ENCODE measurements at regions not wholly inside any gene's neighbourhood (a gene's known extent, or its start where the extent isn't known, plus 50 kb on each side); places are given as distances from the start of the nearest gene placed in this dataset.
A peak's percentile ranks its signal among the peaks of the same experiment; 100 is the strongest.

DNA sequence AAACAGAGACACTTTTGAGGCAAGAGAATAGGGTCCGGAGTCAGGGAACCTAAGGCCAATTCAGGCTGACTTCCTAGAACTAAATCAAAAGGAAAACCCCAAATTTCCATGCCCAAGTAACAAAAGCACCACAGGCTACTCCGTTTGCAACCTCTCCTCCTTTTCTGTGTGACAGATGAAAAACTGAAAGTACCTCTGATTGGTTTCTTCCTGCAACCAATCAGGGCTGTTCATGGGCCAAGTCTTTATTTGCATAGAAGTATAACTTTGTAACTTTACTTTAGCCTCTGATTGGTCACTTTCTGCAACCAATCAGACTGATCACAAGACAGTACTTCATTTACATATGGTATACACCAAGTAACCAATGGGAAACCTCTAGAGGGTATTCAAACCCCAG, 239.9 kb upstream of the KCND2 start:
- H3K4me3 ChIP-seq = no peak overlapping the region
- TF ChIP-seq, protein P1, sequence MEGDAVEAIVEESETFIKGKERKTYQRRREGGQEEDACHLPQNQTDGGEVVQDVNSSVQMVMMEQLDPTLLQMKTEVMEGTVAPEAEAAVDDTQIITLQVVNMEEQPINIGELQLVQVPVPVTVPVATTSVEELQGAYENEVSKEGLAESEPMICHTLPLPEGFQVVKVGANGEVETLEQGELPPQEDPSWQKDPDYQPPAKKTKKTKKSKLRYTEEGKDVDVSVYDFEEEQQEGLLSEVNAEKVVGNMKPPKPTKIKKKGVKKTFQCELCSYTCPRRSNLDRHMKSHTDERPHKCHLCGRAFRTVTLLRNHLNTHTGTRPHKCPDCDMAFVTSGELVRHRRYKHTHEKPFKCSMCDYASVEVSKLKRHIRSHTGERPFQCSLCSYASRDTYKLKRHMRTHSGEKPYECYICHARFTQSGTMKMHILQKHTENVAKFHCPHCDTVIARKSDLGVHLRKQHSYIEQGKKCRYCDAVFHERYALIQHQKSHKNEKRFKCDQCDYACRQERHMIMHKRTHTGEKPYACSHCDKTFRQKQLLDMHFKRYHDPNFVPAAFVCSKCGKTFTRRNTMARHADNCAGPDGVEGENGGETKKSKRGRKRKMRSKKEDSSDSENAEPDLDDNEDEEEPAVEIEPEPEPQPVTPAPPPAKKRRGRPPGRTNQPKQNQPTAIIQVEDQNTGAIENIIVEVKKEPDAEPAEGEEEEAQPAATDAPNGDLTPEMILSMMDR (IDR thresholded peaks at IDR 0.05) = no peak
- no peak for DNase-seq
- H3K36me3 ChIP-seq = no peaks in the 10 kb centered on the region
- no peak for ATAC-seq
- H3K4me1 ChIP-seq = no peaks in the 10 kb centered on the region
- no peak overlapping the region for H3K27ac ChIP-seq
- H3K9me3 ChIP-seq = no peaks in the 10 kb centered on the region
- intact Hi-C loops (cut with DNase I) = no loop called here
- H3K27me3 ChIP-seq = no peaks in the 10 kb centered on the region

DNA sequence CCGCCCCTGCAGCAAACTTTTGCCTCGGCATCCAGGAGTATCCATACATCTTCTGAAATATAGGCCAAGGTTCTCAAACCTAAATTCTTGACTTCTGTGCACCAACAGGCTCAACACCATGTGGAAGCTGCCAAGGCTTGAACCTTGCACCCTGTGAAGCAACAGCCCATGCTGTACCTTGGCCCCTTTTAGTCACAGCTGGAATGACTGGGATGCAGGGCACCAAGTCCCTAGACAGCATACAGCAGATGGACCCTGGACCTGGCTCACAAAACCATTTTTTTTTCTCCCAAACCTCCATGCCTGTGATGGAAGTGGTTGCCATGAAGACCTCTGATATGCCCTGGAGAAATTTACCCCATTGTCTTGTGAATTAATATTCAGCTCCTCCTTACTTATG, 233.8 kb upstream of the KCND2 start:
- H3K4me1 ChIP-seq = no peaks in the 10 kb centered on the region
- H3K27me3 ChIP-seq = no peaks in the 10 kb centered on the region
- H3K27ac ChIP-seq = no peak overlapping the region
- H3K4me3 ChIP-seq = no peak overlapping the region
- DNase-seq = no peak
- no peaks in the 10 kb centered on the region for H3K36me3 ChIP-seq
- ATAC-seq = no peak
- intact Hi-C loops (cut with DNase I) = no loop called here
- TF ChIP-seq, protein P1 (IDR thresholded peaks at IDR 0.05) = no peak
- H3K9me3 ChIP-seq = peaks cover 0 to 7% of the 10 kb centered on the region in 2 donors

DNA sequence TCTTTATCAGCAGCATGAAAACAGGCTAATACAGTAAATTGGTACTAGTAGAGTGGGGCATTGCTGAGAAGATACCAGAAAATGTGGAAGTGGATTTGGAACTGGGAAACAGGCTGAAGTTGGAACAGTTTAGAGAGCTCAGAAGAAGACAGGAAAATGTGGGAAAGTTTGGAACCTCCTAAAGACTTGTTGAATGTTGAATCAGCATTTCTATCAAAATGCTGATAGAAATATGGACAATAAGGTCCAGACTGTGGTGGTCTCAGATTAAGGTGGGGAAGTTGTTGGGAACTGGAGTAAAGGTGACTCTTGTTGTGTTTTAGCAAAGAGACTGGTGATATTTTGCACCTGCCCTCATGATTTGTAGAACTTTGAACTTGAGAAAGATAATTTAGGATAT, 231.2 kb upstream of the KCND2 start:
- TF ChIP-seq, protein P1 (IDR thresholded peaks at IDR 0.05) = no peak
- H3K9me3 ChIP-seq = peaks cover 0 to 7% of the 10 kb centered on the region in 2 donors
- H3K27ac ChIP-seq = no peak overlapping the region
- H3K36me3 ChIP-seq = no peaks in the 10 kb centered on the region
- no peaks in the 10 kb centered on the region for H3K27me3 ChIP-seq
- ATAC-seq (no peak), DNase-seq (no peak)
- intact Hi-C loops (cut with DNase I) = no loop called here
- no peak overlapping the region for H3K4me3 ChIP-seq
- no peaks in the 10 kb centered on the region for H3K4me1 ChIP-seq

DNA sequence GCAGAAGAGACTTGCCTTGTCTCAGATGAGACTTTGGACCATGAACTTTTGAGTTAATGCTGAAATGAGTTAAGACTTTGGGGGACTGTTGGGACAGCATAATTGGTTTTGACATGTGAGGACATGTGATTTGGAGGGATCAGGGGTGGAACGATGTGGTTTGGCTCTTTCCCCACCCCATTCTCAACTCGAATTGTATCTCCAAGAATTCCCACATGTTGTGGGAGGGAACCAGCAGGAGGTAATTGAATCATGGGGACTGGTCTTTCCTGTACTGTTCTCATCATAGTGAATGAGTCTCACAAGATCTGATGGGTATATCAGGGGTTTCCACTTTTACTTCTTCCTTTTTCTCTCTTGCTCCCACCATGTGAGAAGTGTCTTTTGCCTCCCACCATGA, 229.7 kb upstream of the KCND2 start:
- intact Hi-C loops (cut with DNase I) = no loop called here
- no peak for ATAC-seq
- Histone ChIP-seq H3K27ac (no peak overlapping the region), H3K9me3 (peaks cover 0 to 7% of the 10 kb centered on the region in 2 donors), H3K4me3 (no peak overlapping the region), H3K27me3 (no peaks in the 10 kb centered on the region), H3K4me1 (no peaks in the 10 kb centered on the region), H3K36me3 (no peaks in the 10 kb centered on the region)
- TF ChIP-seq, protein P1 (IDR thresholded peaks at IDR 0.05) = no peak
- no peak for DNase-seq

DNA sequence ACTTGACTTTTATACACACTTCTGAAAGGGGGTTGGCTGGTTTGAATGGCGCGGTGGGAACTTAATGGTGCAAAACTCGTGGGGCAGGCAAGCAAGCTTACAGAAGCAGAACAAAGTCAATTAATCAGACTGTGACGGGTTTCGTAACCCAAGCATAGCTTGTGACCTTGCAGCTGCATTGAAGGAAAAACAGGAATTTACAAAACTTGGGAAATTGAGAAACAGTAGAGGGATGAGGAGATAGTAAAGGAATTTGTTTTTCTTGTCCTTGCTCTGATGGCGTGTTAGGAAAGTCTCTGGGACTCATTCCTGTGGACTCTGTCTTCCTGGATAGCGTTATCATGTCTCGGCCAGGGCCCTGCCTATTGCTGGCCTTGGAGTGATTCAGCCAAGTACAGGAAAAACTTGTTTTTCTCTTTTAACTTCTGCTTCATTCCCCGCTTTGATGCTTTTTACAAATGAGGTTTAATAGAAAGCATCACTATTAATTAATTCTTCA, 220.0 kb upstream of the KCND2 start:
- DNase-seq (peak in 2 of 4 donors; percentile 43 to 58), ATAC-seq (peak; percentile 79)
- Histone ChIP-seq H3K4me1 (no peaks in the 10 kb centered on the region), H3K27me3 (no peaks in the 10 kb centered on the region), H3K9me3 (peaks cover 0 to 4% of the 10 kb centered on the region in 2 donors), H3K4me3 (no peak overlapping the region), H3K36me3 (no peaks in the 10 kb centered on the region), H3K27ac (peak overlapping the region; percentile 43 to 47)
- intact Hi-C loops (cut with DNase I) = no loop called here
- TF ChIP-seq, protein P1 (IDR thresholded peaks at IDR 0.05) = no peak
